ENCODE measurements at regions not wholly inside any gene's neighbourhood (a gene's known extent, or its start where the extent isn't known, plus 50 kb on each side); places are given as distances from the start of the nearest gene placed in this dataset.

DNA sequence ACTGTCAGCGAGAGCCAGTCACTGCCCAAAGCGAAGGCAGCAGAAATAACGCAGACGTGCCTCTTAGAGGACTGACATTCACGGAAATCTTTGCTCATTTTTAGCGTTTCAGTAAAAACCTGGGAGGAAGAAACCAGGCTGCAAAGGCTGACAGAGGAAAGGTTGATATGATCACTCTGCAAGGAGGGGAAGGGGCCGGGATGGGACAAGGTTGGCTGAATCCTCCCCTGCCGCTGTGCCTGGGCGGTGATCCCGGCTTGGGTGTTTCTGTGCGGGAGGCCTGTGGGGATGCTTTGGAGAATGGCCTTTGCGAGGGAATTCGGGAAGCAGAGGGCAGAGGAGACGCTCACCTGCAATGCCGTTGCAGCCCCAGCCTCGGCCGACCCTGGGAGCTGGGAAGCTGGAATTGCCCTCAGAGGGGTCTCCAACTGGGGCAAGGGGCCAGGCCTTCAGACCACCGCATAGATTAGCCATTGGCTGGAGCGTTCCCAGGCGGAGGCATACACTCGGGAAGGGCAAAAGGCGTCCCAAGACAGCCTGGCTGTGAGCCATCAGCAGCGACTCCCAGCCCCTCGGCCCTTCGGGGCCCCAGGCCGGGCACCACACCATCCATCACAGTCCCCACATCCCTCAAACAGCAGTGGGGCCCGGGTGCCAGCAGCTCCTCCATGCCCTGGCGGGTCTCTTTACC is 111.7 kb upstream of the GPC1 start:
- Histone ChIP-seq H3K9me3 (no peaks in the 10 kb centered on the region), H3K4me1 (peaks cover 9% of the 10 kb centered on the region), H3K27me3 (ENCODE audit: insufficient read depth in 3 of 3, low read length in 2 of 3) (no peaks in the 10 kb centered on the region), H3K4me3 (no peak overlapping the region), H3K27ac (no peak overlapping the region), H3K36me3 (ENCODE audit: insufficient read depth in 1 of 2, low read depth in 1 of 2) (no peaks in the 10 kb centered on the region)
- DNase-seq (no peak), ATAC-seq (no peak)
- WGBS, 3 donors = 79 to 86% (median 80%) methylated on average over 28 of the region's 28 CpGs
- intact Hi-C loops (cut with DNase I) = no loop called here
- TF ChIP-seq, protein P1, sequence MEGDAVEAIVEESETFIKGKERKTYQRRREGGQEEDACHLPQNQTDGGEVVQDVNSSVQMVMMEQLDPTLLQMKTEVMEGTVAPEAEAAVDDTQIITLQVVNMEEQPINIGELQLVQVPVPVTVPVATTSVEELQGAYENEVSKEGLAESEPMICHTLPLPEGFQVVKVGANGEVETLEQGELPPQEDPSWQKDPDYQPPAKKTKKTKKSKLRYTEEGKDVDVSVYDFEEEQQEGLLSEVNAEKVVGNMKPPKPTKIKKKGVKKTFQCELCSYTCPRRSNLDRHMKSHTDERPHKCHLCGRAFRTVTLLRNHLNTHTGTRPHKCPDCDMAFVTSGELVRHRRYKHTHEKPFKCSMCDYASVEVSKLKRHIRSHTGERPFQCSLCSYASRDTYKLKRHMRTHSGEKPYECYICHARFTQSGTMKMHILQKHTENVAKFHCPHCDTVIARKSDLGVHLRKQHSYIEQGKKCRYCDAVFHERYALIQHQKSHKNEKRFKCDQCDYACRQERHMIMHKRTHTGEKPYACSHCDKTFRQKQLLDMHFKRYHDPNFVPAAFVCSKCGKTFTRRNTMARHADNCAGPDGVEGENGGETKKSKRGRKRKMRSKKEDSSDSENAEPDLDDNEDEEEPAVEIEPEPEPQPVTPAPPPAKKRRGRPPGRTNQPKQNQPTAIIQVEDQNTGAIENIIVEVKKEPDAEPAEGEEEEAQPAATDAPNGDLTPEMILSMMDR (IDR thresholded peaks at IDR 0.05) = no peak

DNA sequence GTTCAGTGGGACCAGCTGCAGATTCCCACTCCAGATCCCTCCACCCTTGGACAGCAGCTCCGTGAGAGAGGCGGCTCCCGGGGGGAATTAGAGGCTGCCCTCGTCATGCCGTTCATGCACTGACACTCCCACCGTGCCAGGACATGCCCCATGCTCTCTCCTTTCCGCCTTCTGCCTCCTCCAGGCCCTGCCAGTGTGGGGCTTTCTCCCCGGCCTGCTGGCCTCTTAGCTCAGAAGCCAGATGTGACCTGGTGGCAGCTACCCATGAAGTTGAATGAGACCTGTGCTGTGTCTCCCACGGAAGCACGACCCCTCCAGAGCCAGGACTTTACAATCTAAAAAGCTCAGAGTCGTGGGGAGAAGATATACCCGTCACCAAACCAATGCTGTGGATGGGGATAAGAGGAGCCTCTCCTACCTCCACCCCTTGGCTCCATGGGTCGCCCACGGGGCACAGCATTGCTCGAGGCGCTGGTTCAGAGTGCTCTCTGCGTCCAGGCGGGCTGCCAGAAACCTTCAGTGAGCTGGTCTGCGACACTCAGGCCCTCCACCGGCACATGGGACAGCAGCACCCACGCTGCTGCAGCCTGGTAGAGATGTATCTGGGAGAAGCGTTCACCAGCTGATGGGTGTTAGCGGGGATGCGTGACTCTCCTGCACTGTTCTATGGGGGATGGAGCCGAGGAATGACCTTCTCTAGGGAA is 111.0 kb upstream of the GPC1 start:
- H3K4me1 ChIP-seq = peaks cover 9% of the 10 kb centered on the region
- no peaks in the 10 kb centered on the region for H3K36me3 ChIP-seq (ENCODE audit: insufficient read depth in 1 of 2, low read depth in 1 of 2)
- no peak for DNase-seq
- TF ChIP-seq, protein P1 (IDR thresholded peaks at IDR 0.05) = no peak
- intact Hi-C loops (cut with DNase I) = no loop called here
- no peak overlapping the region for H3K27ac ChIP-seq
- no peaks in the 10 kb centered on the region for H3K9me3 ChIP-seq
- no peak for ATAC-seq
- H3K4me3 ChIP-seq = no peak overlapping the region
- 70 to 81% (median 76%) methylated on average over 25 of the region's 25 CpGs for WGBS, 3 donors
- H3K27me3 ChIP-seq (ENCODE audit: insufficient read depth in 3 of 3, low read length in 2 of 3) = no peaks in the 10 kb centered on the region

DNA sequence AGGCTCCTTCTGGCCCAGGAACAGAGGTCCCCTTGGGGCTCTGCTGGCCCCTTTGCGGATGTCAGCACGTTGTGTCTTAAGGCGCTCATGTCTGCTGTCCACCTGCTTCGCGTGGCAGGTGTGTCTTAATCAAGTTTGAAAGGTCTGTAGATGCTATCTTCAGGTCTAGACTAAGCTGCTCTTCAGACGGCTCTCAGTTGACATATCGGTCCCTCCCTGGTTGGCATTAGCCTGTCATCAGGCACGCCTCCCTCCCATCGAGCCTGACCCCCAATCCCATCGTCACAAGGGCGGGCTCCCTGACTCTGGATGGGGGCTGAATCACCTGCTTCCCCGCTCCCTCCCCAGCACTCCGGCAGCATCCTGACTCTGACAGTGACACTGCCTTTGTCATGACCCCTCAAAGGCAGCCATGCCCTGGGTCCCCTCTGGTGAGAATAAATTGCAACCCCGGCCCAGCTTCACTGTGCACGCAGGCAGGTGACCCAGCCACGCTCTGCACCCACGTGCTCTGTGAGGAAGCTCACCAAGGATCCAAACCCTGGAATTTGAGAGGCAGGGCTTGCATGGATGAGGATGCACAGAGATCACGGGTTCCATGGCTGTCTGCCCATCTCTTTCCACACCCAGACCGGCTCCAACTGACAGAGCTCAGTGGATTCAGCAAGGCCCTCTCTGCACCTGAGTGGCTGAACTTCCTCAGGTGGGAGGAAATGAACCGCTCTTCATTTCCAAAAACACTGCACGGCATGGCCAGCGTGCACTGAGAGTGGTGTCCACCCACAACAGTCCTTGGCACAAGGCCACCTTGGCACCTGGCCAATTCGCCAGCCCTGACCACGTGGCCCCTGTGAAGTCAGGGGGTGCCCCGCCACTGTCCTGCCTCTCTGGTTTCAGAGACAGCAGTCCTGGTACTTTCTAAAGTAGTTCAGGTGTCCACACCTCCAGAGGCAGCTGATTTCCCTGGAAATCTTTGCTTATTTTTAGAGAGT is 110.2 kb upstream of the GPC1 start:
- Histone ChIP-seq H3K36me3 (ENCODE audit: insufficient read depth in 1 of 2, low read depth in 1 of 2) (no peaks in the 10 kb centered on the region), H3K27me3 (ENCODE audit: insufficient read depth in 3 of 3, low read length in 2 of 3) (no peaks in the 10 kb centered on the region), H3K4me1 (peaks cover 9% of the 10 kb centered on the region), H3K27ac (no peak overlapping the region), H3K4me3 (no peak overlapping the region), H3K9me3 (no peaks in the 10 kb centered on the region)
- peak in 3 of 4 donors; percentile 42 to 74 (median 60) for ATAC-seq
- peak; percentile 53 to 83 for DNase-seq
- intact Hi-C loops (cut with DNase I) = no loop called here
- TF ChIP-seq, protein P1 (IDR thresholded peaks at IDR 0.05) = no peak
- WGBS, 3 donors = 62 to 69% (median 63%) methylated on average over 25 of the region's 25 CpGs

DNA sequence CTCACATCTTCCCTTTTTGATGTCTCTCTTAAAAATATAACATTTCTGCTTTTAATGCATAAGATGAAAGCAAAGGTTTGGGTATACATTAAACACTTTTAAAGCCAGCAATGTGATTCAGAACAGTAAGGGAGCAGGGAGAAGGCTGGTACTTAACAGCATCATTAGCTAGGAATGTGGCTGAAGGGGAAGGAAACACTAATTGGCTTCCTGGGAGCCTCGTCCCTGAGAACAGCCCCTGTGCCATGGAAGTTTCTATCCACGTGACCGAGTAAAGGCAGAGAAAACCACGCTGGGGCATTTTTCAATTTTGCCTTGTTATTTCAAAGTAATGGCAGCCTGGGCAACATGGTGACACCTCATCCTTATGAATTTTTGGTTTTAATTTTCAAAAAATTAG is 109.2 kb upstream of the GPC1 start:
- TF ChIP-seq, protein P1 (IDR thresholded peaks at IDR 0.05) = no peak
- Histone ChIP-seq H3K27me3 (ENCODE audit: insufficient read depth in 3 of 3, low read length in 2 of 3) (no peaks in the 10 kb centered on the region), H3K9me3 (no peaks in the 10 kb centered on the region), H3K4me1 (peaks cover 9% of the 10 kb centered on the region), H3K27ac (no peak overlapping the region), H3K36me3 (ENCODE audit: insufficient read depth in 1 of 2, low read depth in 1 of 2) (no peaks in the 10 kb centered on the region), H3K4me3 (no peak overlapping the region)
- DNase-seq (no peak), ATAC-seq (no peak)
- WGBS, 3 donors = 78 to 84% (median 80%) methylated on average over 4 of the region's 4 CpGs
- intact Hi-C loops (cut with DNase I) = no loop called here
